ENCODE measurements at regions not wholly inside any gene's neighbourhood (a gene's known extent, or its start where the extent isn't known, plus 50 kb on each side); places are given as distances from the start of the nearest gene placed in this dataset.
"Not testable (repeated sequence)": the region's sequence is repeated elsewhere in the genome, so short reads cannot be mapped to it uniquely, and the experiment has no call there.

DNA sequence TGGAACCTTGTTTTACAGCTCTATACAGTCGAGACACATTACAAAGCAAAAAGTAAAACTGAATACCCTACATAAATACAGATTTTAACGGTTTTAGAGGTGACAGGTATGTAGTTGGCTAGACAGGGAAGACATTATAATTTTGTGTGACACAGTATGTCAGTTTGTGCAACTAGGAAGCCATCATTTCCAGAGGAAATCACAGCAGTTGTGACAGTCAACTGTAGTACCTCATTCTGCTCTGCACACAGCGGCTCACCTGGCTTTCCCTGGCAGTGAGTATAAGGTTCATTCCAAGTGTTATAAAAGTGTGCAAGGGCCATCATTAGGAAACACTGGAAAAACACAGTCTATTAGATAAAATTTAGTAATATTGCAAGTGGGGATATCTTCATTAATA, 501.6 kb upstream of the PHF14 start:
- TF ChIP-seq, protein P1, sequence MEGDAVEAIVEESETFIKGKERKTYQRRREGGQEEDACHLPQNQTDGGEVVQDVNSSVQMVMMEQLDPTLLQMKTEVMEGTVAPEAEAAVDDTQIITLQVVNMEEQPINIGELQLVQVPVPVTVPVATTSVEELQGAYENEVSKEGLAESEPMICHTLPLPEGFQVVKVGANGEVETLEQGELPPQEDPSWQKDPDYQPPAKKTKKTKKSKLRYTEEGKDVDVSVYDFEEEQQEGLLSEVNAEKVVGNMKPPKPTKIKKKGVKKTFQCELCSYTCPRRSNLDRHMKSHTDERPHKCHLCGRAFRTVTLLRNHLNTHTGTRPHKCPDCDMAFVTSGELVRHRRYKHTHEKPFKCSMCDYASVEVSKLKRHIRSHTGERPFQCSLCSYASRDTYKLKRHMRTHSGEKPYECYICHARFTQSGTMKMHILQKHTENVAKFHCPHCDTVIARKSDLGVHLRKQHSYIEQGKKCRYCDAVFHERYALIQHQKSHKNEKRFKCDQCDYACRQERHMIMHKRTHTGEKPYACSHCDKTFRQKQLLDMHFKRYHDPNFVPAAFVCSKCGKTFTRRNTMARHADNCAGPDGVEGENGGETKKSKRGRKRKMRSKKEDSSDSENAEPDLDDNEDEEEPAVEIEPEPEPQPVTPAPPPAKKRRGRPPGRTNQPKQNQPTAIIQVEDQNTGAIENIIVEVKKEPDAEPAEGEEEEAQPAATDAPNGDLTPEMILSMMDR (conservative IDR thresholded peaks at IDR 0.05; ENCODE audit: low read depth, low read length) = no peak
- no peak overlapping the region for H3K4me3 ChIP-seq (ENCODE audit: low read depth, low read length)
- no peak for DNase-seq (ENCODE audit: low read depth)

DNA sequence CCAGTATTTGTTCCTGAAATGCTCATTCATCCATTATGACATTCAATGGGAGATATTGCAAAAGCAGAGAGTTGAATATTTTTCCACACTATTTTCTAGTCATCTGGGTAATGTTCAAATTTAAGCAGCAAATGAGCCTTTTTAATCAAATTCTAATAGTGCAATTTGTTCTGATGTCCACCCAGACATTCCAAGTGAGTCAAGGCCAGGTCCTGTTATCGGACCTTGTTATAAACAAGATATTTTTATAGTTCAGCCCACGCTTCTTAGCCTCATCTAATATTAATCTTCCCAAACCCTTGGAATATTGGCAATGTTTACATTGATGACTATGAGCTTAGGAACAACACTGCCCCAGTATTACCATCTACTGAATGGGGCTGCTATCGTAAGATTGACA, 500.1 kb upstream of the PHF14 start:
- DNase-seq (ENCODE audit: low read depth) = no peak
- no peak overlapping the region for H3K4me3 ChIP-seq (ENCODE audit: low read depth, low read length)
- TF ChIP-seq, protein P1 (conservative IDR thresholded peaks at IDR 0.05; ENCODE audit: low read depth, low read length) = no peak

DNA sequence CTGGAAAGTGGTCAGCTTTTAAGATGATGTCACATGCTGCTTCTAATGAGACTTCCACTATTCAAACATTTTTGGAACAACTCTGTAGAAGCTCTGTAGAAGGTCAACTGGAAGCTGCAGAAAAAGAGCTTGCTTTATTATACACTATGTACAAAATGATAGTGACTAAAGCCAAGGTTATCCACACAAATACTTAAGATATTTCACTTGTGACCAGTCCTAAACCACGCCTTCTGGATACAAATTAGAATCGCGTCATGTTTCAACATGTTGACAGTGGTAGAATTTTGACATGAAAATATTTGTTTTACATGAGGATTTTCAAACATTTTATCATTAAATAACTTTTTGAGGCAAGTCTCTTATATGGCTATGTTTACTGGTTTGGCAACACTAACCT, 499.6 kb upstream of the PHF14 start:
- TF ChIP-seq, protein P1 (conservative IDR thresholded peaks at IDR 0.05; ENCODE audit: low read depth, low read length) = no peak
- peak; percentile 22 for DNase-seq (ENCODE audit: low read depth)
- no peak overlapping the region for H3K4me3 ChIP-seq (ENCODE audit: low read depth, low read length)

DNA sequence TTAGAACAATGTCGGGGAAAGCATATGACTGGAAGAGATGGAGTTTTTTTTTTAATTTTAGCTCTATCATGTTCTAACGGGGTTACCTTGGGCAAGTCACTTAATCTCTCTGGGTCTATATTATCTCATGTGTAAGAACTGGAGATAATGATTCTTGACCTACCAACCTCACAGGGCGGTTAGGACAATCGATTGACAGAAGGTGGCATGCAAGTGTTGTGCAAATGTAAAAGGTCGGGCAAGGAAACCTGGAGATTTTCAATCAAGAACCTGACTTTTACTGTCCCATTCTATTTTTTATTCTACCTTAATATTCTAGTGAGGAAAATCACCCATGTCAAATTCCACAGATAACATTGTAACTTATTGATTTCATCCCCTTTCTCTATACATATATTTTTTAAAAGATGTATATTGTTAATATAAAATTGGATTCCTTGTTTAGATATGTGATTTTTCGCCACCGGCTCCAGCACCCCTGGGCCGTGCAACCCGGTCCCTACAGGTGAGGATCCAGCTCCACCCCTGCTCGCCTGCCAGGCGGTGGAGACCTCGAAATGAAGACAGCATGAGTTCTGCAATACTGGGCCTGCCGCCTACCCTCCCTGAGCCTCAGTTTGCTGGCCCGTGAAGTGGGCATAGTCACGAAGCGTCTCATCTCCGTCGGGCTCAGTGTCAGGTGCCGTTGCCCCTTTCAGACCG, 497.6 kb upstream of the PHF14 start:
- no peak for DNase-seq (ENCODE audit: low read depth)
- H3K4me3 ChIP-seq (ENCODE audit: low read depth, low read length) = no peak overlapping the region
- TF ChIP-seq, protein P1 (conservative IDR thresholded peaks at IDR 0.05; ENCODE audit: low read depth, low read length) = no peak

DNA sequence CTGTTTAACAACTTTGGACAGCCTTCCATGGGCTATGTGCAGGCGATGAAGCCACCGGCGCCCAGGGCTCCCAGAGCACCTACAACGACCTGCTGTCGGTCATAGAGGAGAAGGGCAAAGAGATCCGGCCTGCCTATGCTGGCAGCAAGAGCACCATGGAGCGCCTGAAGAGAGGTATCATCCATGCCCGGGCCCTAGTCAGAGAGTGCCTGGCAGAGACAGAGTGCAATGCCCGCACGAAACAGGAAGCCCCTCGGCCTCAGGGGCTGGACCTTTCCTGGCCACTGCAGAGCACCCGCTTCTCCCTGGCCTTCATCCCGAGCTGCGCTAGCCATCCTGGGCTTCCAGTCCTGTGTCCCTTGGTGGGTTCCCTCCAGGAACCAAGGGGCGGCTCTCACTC, 497.0 kb upstream of the PHF14 start:
- DNase-seq (ENCODE audit: low read depth) = no peak
- TF ChIP-seq, protein P1 (conservative IDR thresholded peaks at IDR 0.05; ENCODE audit: low read depth, low read length) = no peak
- no peak overlapping the region for H3K4me3 ChIP-seq (ENCODE audit: low read depth, low read length)

DNA sequence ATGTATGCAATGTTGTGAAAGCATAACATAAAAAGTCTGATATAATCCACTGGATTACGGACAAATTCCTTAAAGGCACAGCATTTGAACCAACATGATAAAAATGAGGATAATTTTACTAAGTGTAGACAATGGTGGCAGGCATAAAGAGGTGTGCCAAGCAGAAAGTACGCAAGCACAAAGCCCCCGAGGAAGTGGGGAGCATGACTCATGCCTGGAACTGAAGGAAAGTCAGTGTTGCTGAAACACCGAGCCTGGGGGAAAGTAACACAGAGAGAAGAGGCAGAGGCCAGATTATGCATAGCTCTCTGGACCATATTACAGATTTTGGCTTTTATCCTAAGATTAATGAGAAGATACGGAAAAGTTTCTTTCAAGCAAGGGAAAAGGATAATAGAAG, 490.0 kb upstream of the PHF14 start:
- DNase-seq (ENCODE audit: low read depth) = no peak
- TF ChIP-seq, protein P1 (conservative IDR thresholded peaks at IDR 0.05; ENCODE audit: low read depth, low read length) = no peak

DNA sequence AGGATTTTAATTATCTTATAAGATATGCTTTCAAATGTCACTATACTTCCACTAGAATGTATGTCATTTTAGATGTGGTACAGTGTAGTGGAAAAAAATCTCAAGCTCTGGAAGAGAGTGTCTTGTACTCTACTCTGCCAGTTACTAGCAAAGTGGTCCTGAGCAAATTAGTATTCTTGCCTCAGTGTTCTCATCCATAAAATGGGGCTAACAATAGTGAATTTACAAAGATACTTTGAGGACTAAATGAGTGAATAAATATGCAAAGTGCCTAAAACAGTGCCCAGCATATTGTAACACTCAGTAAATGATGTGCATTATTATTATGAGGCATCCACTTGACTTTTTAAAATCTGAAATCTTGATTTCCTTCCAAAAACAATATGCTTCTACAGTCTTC, 488.9 kb upstream of the PHF14 start:
- TF ChIP-seq, protein P1 (conservative IDR thresholded peaks at IDR 0.05; ENCODE audit: low read depth, low read length) = no peak
- no peak overlapping the region for H3K4me3 ChIP-seq (ENCODE audit: low read depth, low read length)
- no peak for DNase-seq (ENCODE audit: low read depth)

More for the DNA sequence above, 490.0 kb upstream of the PHF14 start:
- no peak overlapping the region for H3K4me3 ChIP-seq (ENCODE audit: low read depth, low read length)

DNA sequence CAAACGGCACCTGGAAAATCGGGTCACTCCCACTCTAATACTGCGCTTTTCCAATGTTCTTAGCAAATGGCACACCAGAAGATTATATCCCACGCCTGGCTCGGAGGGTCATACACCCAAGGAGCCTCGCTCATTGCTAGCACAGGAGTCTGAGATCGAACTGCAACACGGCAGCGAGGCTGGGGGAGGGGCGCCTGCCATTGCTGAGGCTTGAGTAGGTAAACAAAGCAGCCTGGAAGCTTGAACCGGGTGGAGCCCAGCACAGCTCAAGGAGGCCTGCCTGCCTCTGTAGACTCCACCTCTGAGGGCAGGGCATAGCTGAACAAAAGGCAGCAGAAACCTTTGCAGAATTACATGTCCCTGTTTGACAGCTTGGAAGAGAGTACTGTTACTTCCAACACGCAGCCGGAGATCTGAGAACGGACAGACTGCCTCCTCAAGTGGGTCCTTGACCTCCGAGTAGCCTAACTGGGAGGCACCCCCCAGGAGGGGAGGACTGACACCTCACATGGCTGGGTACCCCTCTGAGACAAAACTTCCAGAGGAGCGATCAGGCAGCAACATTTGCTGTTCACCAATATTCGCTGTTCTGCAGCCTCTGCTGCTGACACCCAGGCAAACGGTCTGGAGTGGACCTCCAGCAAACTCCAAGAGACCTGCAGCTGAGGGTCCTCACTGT, 472.3 kb upstream of the PHF14 start:
- not testable (repeated sequence) for DNase-seq (ENCODE audit: low read depth); H3K4me3 ChIP-seq (ENCODE audit: low read depth, low read length)

All from choroid plexus epithelial cell (primary cell).